ENCODE measurements at regions not wholly inside any gene's neighbourhood (a gene's known extent, or its start where the extent isn't known, plus 50 kb on each side); places are given as distances from the start of the nearest gene placed in this dataset.

GRCh38 chr6:85273046-85273445 is 176.8 kb upstream of the NT5E start:
- Mint-ChIP-seq H3K4me1 (ENCODE audit: low read depth) (no peaks in the 10 kb centered on the region), H3K27ac (no peak overlapping the region), H3K9me3 (peaks cover 4% of the 10 kb centered on the region), H3K4me3 (no peak overlapping the region), H3K27me3 (no peaks in the 10 kb centered on the region), H3K36me3 (ENCODE audit: low read depth) (no peaks in the 10 kb centered on the region)
- POLR2A ChIA-PET: no interaction called here
- TF ChIP-seq CTCF (IDR thresholded peaks at IDR 0.05): no peak
- ATAC-seq (no peak), DNase-seq (no peak)
- intact Hi-C loops (cut with micrococcal nuclease): no loop called here
- CTCF ChIA-PET: interaction anchor here (1.0 kb wide), 1 partner anchor 9 kb away, joined by 3 read pairs; no protein-coding TSS in a partner anchor

- Mint-ChIP-seq H3K4me3 (no peak overlapping the region), H3K36me3 (ENCODE audit: low read depth) (no peaks in the 10 kb centered on the region), H3K9me3 (peaks cover 4% of the 10 kb centered on the region), H3K27ac (no peak overlapping the region), H3K4me1 (ENCODE audit: low read depth) (no peaks in the 10 kb centered on the region), H3K27me3 (no peaks in the 10 kb centered on the region)
- DNase-seq: no peak
- CTCF ChIA-PET: interaction anchor here (0.9 to 1.0 kb wide), 2 partner anchors 9 to 51 kb away, joined by 3 read pairs; no protein-coding TSS in a partner anchor
- POLR2A ChIA-PET: no interaction called here
- ATAC-seq: no peak
- intact Hi-C loops (cut with micrococcal nuclease): no loop called here
- TF ChIP-seq CTCF (IDR thresholded peaks at IDR 0.05): no peak
Observed at GRCh38 chr6:85272592-85272991, 177.3 kb upstream of the NT5E start.

GRCh38 chr6:85262621-85263020 is 187.3 kb upstream of the NT5E start:
- intact Hi-C loops (cut with micrococcal nuclease): no loop called here
- Mint-ChIP-seq H3K4me1 (ENCODE audit: low read depth) (no peaks in the 10 kb centered on the region), H3K27ac (no peak overlapping the region), H3K4me3 (no peak overlapping the region), H3K27me3 (peaks cover 2% of the 10 kb centered on the region), H3K36me3 (ENCODE audit: low read depth) (no peaks in the 10 kb centered on the region), H3K9me3 (no peaks in the 10 kb centered on the region)
- no peak for TF ChIP-seq CTCF (IDR thresholded peaks at IDR 0.05)
- CTCF ChIA-PET: no interaction called here
- DNase-seq: no peak
- POLR2A ChIA-PET: no interaction called here
- ATAC-seq: no peak

GRCh38 chr6:85261271-85261670 is 188.6 kb upstream of the NT5E start:
- no peaks in the 10 kb centered on the region for H3K36me3 Mint-ChIP-seq (ENCODE audit: low read depth)

GRCh38 chr6:85255661-85256060 is 194.2 kb upstream of the NT5E start:
- no peaks in the 10 kb centered on the region for H3K4me1 Mint-ChIP-seq (ENCODE audit: low read depth)
- peaks cover 2% of the 10 kb centered on the region for H3K27me3 Mint-ChIP-seq
- CTCF ChIA-PET: no interaction called here
- no peak for TF ChIP-seq CTCF (IDR thresholded peaks at IDR 0.05)
- ATAC-seq (no peak), DNase-seq (no peak)
- no peaks in the 10 kb centered on the region for H3K9me3 Mint-ChIP-seq
- no peak overlapping the region for H3K27ac Mint-ChIP-seq
- no peak overlapping the region for H3K4me3 Mint-ChIP-seq
- no peaks in the 10 kb centered on the region for H3K36me3 Mint-ChIP-seq (ENCODE audit: low read depth)
- POLR2A ChIA-PET: no interaction called here
- intact Hi-C loops (cut with micrococcal nuclease): no loop called here

More at GRCh38 chr6:85261271-85261670, 188.6 kb upstream of the NT5E start:
- H3K4me3 Mint-ChIP-seq: no peak overlapping the region
- H3K27me3 Mint-ChIP-seq: peaks cover 2% of the 10 kb centered on the region
- POLR2A ChIA-PET: no interaction called here
- CTCF ChIA-PET: no interaction called here
- ATAC-seq: no peak
- intact Hi-C loops (cut with micrococcal nuclease): no loop called here
- no peaks in the 10 kb centered on the region for H3K9me3 Mint-ChIP-seq
- no peak overlapping the region for H3K27ac Mint-ChIP-seq
- TF ChIP-seq CTCF (IDR thresholded peaks at IDR 0.05): no peak
- no peak for DNase-seq
- H3K4me1 Mint-ChIP-seq (ENCODE audit: low read depth): no peaks in the 10 kb centered on the region
